ENCODE measurements at regions not wholly inside any gene's neighbourhood (a gene's known extent, or its start where the extent isn't known, plus 50 kb on each side); places are given as distances from the start of the nearest gene placed in this dataset.
"Not testable (repeated sequence)": the region's sequence is repeated elsewhere in the genome, so short reads cannot be mapped to it uniquely, and the experiment has no call there.

- H3K27ac ChIP-seq: no peak overlapping the region
- no peaks in the 10 kb centered on the region for H3K36me3 ChIP-seq
- intact Hi-C loops (cut with DNase I): no loop called here
- no peaks in the 10 kb centered on the region for H3K27me3 ChIP-seq
- no peaks in the 10 kb centered on the region for H3K4me1 ChIP-seq
- H3K4me3 ChIP-seq: no peak overlapping the region
- DNase-seq (no peak), FAIRE-seq (no peak), ATAC-seq (no peak)
- no peaks in the 10 kb centered on the region for H3K9me3 ChIP-seq
- WGBS, 2 donors: 65 to 78% methylated on average over 3 of the region's 3 CpGs
- TF ChIP-seq, protein P1, sequence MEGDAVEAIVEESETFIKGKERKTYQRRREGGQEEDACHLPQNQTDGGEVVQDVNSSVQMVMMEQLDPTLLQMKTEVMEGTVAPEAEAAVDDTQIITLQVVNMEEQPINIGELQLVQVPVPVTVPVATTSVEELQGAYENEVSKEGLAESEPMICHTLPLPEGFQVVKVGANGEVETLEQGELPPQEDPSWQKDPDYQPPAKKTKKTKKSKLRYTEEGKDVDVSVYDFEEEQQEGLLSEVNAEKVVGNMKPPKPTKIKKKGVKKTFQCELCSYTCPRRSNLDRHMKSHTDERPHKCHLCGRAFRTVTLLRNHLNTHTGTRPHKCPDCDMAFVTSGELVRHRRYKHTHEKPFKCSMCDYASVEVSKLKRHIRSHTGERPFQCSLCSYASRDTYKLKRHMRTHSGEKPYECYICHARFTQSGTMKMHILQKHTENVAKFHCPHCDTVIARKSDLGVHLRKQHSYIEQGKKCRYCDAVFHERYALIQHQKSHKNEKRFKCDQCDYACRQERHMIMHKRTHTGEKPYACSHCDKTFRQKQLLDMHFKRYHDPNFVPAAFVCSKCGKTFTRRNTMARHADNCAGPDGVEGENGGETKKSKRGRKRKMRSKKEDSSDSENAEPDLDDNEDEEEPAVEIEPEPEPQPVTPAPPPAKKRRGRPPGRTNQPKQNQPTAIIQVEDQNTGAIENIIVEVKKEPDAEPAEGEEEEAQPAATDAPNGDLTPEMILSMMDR (IDR thresholded peaks at IDR 0.05): no peak
Measured at GRCh38 chrX:7614616-7615015, 228.4 kb upstream of the VCX start.

DNA sequence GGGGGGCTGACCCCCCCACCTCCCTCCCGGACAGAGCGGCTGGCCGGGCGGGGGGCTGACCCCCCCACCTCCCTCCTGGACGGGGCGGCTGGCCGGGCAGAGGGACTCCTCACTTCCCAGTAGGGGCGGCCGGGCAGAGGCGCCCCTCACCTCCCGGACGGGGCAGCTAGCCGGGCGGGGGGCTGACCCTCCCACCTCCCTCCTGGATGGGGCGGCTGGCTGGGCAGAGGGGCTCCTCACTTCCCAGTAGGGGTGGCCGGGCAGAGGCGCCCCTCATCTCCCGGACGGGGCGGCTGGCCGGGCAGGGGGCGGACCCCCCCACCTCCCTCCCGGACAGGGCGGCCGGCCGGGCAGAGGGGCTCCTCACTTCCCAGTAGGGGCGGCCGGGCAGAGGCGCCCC, 234.3 kb upstream of the VCX start:
- FAIRE-seq; H3K27ac ChIP-seq; H3K4me1 ChIP-seq; ATAC-seq; H3K4me3 ChIP-seq; H3K27me3 ChIP-seq; H3K36me3 ChIP-seq; H3K9me3 ChIP-seq; intact Hi-C loops (cut with DNase I): not testable (repeated sequence)
- peak in 1 of 6 donors; percentile 51 for DNase-seq
- 92 to 97% methylated on average over 14 to 22 of the region's 29 CpGs for WGBS, 2 donors

- no peak overlapping the region for H3K4me3 ChIP-seq
- intact Hi-C loops (cut with DNase I): no loop called here
- H3K9me3 ChIP-seq: no peaks in the 10 kb centered on the region
- no peaks in the 10 kb centered on the region for H3K27me3 ChIP-seq
- 40 to 48% methylated on average over 7 of the region's 7 CpGs for WGBS, 2 donors
- ATAC-seq (no peak), DNase-seq (no peak), FAIRE-seq (no peak)
- H3K27ac ChIP-seq: no peak overlapping the region
- no peaks in the 10 kb centered on the region for H3K36me3 ChIP-seq
- TF ChIP-seq, protein P1 (IDR thresholded peaks at IDR 0.05): no peak
- no peaks in the 10 kb centered on the region for H3K4me1 ChIP-seq
Measured at GRCh38 chrX:7606039-7606652, 236.8 kb upstream of the VCX start.

DNA sequence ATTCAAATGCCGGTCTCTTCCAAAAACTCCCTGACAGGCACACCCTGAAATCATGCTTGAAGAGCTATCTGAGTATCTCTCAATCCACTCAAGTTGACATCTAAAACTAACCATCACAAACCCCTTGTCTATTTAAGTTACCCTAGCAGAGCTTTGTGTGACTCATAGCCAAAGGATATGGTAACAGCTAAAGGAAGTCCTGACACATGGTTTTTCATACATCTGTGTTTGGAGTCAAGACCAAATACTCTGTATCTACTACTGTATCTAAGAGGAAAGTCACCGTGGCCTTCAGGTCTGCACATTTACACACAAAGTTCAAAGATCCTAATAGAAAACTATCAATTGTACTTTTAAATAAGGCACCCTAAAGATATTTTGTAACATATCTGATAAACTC, 239.6 kb upstream of the VCX start:
- Histone ChIP-seq H3K9me3 (no peaks in the 10 kb centered on the region), H3K27me3 (no peaks in the 10 kb centered on the region), H3K4me1 (no peaks in the 10 kb centered on the region), H3K27ac (no peak overlapping the region), H3K36me3 (no peaks in the 10 kb centered on the region), H3K4me3 (no peak overlapping the region)
- FAIRE-seq (no peak), ATAC-seq (no peak), DNase-seq (no peak)
- WGBS, 2 donors: 86 to 89% methylated on average over 2 of the region's 2 CpGs
- TF ChIP-seq, protein P1 (IDR thresholded peaks at IDR 0.05): no peak
- intact Hi-C loops (cut with DNase I): no loop called here

DNA sequence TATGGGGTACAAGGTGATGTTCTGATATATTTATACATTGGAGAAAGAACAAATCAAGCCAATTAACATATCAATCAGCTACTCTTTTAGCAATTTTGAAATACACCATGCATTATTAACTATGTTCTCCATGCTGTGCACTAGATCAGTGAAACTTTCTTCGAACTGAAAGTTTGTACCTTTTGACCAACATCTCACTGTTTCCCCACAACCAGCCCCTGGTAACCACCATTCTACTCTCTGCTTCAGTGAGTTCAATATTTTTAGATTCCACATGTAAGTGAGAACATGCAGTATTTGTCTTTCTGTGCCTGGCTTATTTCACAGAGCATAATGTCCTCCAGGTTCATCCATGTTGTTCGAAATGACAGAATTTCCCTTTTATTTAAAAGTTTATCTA, 246.1 kb upstream of the VCX start:
- ATAC-seq (no peak), DNase-seq (no peak), FAIRE-seq (no peak)
- H3K4me3 ChIP-seq: no peak overlapping the region
- TF ChIP-seq, protein P1 (IDR thresholded peaks at IDR 0.05): no peak
- H3K27me3 ChIP-seq: no peaks in the 10 kb centered on the region
- intact Hi-C loops (cut with DNase I): no loop called here
- no peaks in the 10 kb centered on the region for H3K4me1 ChIP-seq
- 45 to 75% methylated on average over 2 of the region's 2 CpGs for WGBS, 2 donors
- H3K9me3 ChIP-seq: no peaks in the 10 kb centered on the region
- H3K27ac ChIP-seq: no peak overlapping the region
- no peaks in the 10 kb centered on the region for H3K36me3 ChIP-seq

- H3K4me3 ChIP-seq; H3K27me3 ChIP-seq; H3K4me1 ChIP-seq; intact Hi-C loops (cut with DNase I); H3K36me3 ChIP-seq; FAIRE-seq; ATAC-seq; H3K27ac ChIP-seq; H3K9me3 ChIP-seq: not testable (repeated sequence)
- 89 to 90% methylated on average over 28 of the region's 28 CpGs for WGBS, 2 donors
- peak in 1 of 6 donors; percentile 23 for DNase-seq
Measured at GRCh38 chrX:7593370-7593769, 249.6 kb upstream of the VCX start.
